ENCODE measurements at regions not wholly inside any gene's neighbourhood (a gene's known extent, or its start where the extent isn't known, plus 50 kb on each side); places are given as distances from the start of the nearest gene placed in this dataset.
"Not testable (repeated sequence)": the region's sequence is repeated elsewhere in the genome, so short reads cannot be mapped to it uniquely, and the experiment has no call there.

DNA sequence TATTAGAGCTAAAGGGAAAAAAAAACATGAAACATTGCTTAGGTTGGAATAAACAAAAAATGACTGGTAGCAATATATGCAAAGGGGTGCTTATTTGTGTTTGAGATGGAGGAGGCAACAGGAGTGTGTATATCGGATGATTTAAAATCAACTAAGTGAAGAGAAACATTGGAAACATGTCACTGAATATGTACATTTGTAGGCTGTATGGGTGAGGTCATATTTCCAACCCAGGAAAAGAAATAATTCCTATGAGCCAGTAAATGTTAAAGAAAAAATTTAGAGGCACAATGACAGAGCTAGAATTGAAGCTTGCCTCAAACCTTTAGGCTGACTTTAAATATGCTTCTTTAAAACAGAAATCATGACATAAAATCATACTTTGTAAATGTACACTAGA lies 709.0 kb upstream of the SEMA3D start:
- H3K9me3 ChIP-seq (ENCODE audit: insufficient read depth, low read length) = no peaks in the 10 kb centered on the region
- no peak overlapping the region for H3K27ac ChIP-seq (ENCODE audit: low read depth, low read length)
- H2AFZ ChIP-seq (ENCODE audit: low read depth, low read length, severe bottlenecking) = no peak overlapping the region
- H3K9me2 ChIP-seq (replicated peaks; ENCODE audit: insufficient read depth, low read length) = no peaks in the 10 kb centered on the region
- no peak overlapping the region for H3K4me3 ChIP-seq (ENCODE audit: insufficient read depth, low read length, poor library complexity, severe bottlenecking)
- no peaks in the 10 kb centered on the region for H3K36me3 ChIP-seq (ENCODE audit: low read length)
- no peak overlapping the region for H3K9ac ChIP-seq (ENCODE audit: low read length)
- no peaks in the 10 kb centered on the region for H3K79me2 ChIP-seq (ENCODE audit: insufficient read depth, low read length)
- H3K27me3 ChIP-seq (ENCODE audit: low read length) = no peaks in the 10 kb centered on the region
- no peaks in the 10 kb centered on the region; the same call in 1 of the 2 replicates for H4K20me1 ChIP-seq (ENCODE audit: low read depth, low read length)
- no peak overlapping the region for H3K4me2 ChIP-seq (ENCODE audit: low read depth, low read length, poor library complexity, severe bottlenecking)
- no peak for TF ChIP-seq EZH2phosphoT487 (conservative IDR thresholded peaks at IDR 0.05; ENCODE audit: low read length)
- TF ChIP-seq, protein P1, sequence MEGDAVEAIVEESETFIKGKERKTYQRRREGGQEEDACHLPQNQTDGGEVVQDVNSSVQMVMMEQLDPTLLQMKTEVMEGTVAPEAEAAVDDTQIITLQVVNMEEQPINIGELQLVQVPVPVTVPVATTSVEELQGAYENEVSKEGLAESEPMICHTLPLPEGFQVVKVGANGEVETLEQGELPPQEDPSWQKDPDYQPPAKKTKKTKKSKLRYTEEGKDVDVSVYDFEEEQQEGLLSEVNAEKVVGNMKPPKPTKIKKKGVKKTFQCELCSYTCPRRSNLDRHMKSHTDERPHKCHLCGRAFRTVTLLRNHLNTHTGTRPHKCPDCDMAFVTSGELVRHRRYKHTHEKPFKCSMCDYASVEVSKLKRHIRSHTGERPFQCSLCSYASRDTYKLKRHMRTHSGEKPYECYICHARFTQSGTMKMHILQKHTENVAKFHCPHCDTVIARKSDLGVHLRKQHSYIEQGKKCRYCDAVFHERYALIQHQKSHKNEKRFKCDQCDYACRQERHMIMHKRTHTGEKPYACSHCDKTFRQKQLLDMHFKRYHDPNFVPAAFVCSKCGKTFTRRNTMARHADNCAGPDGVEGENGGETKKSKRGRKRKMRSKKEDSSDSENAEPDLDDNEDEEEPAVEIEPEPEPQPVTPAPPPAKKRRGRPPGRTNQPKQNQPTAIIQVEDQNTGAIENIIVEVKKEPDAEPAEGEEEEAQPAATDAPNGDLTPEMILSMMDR (IDR thresholded peaks at IDR 0.05; ENCODE audit: insufficient read depth, low read length, poor library complexity, severe bottlenecking) = no peak
- H3F3A ChIP-seq (ENCODE audit: insufficient read depth) = no peaks in the 10 kb centered on the region

DNA sequence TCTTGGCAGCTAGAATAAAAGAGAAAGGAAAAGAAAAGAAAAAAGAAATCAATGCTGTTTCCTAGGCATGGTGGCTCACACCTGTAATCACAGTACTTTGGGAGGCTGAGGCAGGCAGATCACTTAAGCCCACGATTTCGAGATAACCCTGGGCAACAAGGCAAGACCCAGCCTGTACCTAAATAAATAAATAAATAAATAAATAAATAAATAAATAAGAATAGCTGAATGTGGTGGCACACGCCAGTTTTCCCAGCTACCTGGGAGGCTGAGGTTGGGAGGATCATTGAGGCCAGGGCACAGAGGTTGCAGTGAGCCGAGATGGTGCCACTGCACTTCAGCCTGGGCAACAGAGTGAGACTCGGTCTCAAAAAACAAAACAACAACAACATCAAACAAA lies 705.0 kb upstream of the SEMA3D start:
- not testable (repeated sequence) for H2AFZ ChIP-seq (ENCODE audit: low read depth, low read length, severe bottlenecking); H3K9me2 ChIP-seq (replicated peaks; ENCODE audit: insufficient read depth, low read length)

DNA sequence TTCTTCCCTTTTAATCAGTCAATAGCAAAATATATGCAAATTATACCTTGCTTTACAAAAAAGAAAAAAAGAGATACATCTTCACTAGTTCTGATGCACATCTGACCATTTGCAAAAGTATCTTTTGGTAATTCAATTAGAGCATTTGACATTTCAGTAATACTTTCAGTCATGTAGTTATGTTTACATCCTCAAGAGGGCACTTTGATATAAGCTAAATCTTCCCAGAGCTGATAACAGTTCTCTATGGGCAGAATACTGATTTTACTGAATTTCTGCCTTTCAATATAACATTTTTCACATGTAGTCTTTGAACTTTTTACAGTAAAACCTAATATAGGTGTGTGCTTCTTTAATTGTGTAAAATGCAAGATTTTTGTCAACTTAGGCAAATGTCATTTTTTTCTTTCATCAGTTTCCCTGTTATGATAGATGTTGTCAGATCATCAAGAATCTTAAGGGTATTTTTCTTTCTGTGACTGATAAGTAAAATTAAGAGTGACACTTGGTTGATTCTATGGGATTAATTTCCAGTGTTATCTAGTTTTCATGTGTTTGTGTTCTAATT lies 703.5 kb upstream of the SEMA3D start:
- H3F3A ChIP-seq (ENCODE audit: insufficient read depth) = no peaks in the 10 kb centered on the region
- no peak overlapping the region for H3K4me3 ChIP-seq (ENCODE audit: insufficient read depth, low read length, poor library complexity, severe bottlenecking)
- TF ChIP-seq, protein P1 (IDR thresholded peaks at IDR 0.05; ENCODE audit: insufficient read depth, low read length, poor library complexity, severe bottlenecking) = peak; percentile 38
- TF ChIP-seq EZH2phosphoT487 (conservative IDR thresholded peaks at IDR 0.05; ENCODE audit: low read length) = no peak
- H2AFZ ChIP-seq (ENCODE audit: low read depth, low read length, severe bottlenecking) = no peak overlapping the region
- no peaks in the 10 kb centered on the region for H4K20me1 ChIP-seq (ENCODE audit: low read depth, low read length)
- H3K79me2 ChIP-seq (ENCODE audit: insufficient read depth, low read length) = no peaks in the 10 kb centered on the region
- H3K27ac ChIP-seq (ENCODE audit: low read depth, low read length) = no peak overlapping the region
- no peaks in the 10 kb centered on the region for H3K36me3 ChIP-seq (ENCODE audit: low read length)
- H3K4me2 ChIP-seq (ENCODE audit: low read depth, low read length, poor library complexity, severe bottlenecking) = no peak overlapping the region
- no peaks in the 10 kb centered on the region for H3K9me2 ChIP-seq (replicated peaks; ENCODE audit: insufficient read depth, low read length)
- no peaks in the 10 kb centered on the region for H3K27me3 ChIP-seq (ENCODE audit: low read length)
- H3K9ac ChIP-seq (ENCODE audit: low read length) = no peak overlapping the region
- no peaks in the 10 kb centered on the region for H3K9me3 ChIP-seq (ENCODE audit: insufficient read depth, low read length)

More for the DNA sequence above, 705.0 kb upstream of the SEMA3D start:
- H3K27me3 ChIP-seq (ENCODE audit: low read length); H3F3A ChIP-seq (ENCODE audit: insufficient read depth); H4K20me1 ChIP-seq (ENCODE audit: low read depth, low read length); H3K27ac ChIP-seq (ENCODE audit: low read depth, low read length); H3K36me3 ChIP-seq (ENCODE audit: low read length); H3K9ac ChIP-seq (ENCODE audit: low read length); H3K4me2 ChIP-seq (ENCODE audit: low read depth, low read length, poor library complexity, severe bottlenecking); H3K79me2 ChIP-seq (ENCODE audit: insufficient read depth, low read length); H3K4me3 ChIP-seq (ENCODE audit: insufficient read depth, low read length, poor library complexity, severe bottlenecking); H3K9me3 ChIP-seq (ENCODE audit: insufficient read depth, low read length): not testable (repeated sequence)

DNA sequence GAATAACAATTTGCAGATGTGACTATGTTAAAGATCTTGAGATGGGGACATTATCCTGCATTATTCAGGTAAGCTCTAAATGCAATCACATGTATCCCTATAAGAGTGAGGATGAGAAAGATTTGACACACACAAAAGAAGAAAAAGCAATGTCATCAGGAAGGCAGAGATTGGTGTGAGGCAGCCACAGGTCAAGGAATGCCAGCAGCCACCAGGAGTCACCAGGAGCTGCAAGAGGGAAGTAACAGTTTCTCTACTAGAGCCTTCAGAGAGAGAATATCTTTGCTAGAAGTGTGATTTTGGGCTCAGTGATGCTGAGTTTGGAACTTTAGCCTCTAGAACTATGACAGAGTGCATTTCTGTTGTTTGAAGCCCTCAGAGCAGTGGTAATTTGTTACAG lies 700.3 kb upstream of the SEMA3D start:
- no peak overlapping the region for H3K4me3 ChIP-seq (ENCODE audit: insufficient read depth, low read length, poor library complexity, severe bottlenecking)
- no peaks in the 10 kb centered on the region for H3K36me3 ChIP-seq (ENCODE audit: low read length)
- no peaks in the 10 kb centered on the region for H3K9me2 ChIP-seq (replicated peaks; ENCODE audit: insufficient read depth, low read length)
- no peak overlapping the region for H3K27ac ChIP-seq (ENCODE audit: low read depth, low read length)
- H3K9me3 ChIP-seq (ENCODE audit: insufficient read depth, low read length) = no peaks in the 10 kb centered on the region
- H3F3A ChIP-seq (ENCODE audit: insufficient read depth) = no peaks in the 10 kb centered on the region
- H4K20me1 ChIP-seq (ENCODE audit: low read depth, low read length) = no peaks in the 10 kb centered on the region
- H3K9ac ChIP-seq (ENCODE audit: low read length) = no peak overlapping the region
- no peaks in the 10 kb centered on the region for H3K79me2 ChIP-seq (ENCODE audit: insufficient read depth, low read length)
- TF ChIP-seq, protein P1 (IDR thresholded peaks at IDR 0.05; ENCODE audit: insufficient read depth, low read length, poor library complexity, severe bottlenecking) = no peak
- no peak for TF ChIP-seq EZH2phosphoT487 (conservative IDR thresholded peaks at IDR 0.05; ENCODE audit: low read length)
- no peak overlapping the region for H3K4me2 ChIP-seq (ENCODE audit: low read depth, low read length, poor library complexity, severe bottlenecking)
- H2AFZ ChIP-seq (ENCODE audit: low read depth, low read length, severe bottlenecking) = no peak overlapping the region
- no peaks in the 10 kb centered on the region for H3K27me3 ChIP-seq (ENCODE audit: low read length)

Data from SU-DHL-6 (cell line).